H9 (cell line): ENCODE measurements at regions not wholly inside any gene's neighbourhood (a gene's known extent, or its start where the extent isn't known, plus 50 kb on each side); places are given as distances from the start of the nearest gene placed in this dataset.

ENCODE experiments used
- DNase-seq: peaks from one replicate; pipeline ENCODE4 v3.0.0-alpha.2; 2017
- H2AFZ ChIP-seq: one replicate; pipeline ENCODE4 v1.6.1; 2013; ENCODE audit warnings: mild to moderate bottlenecking, low read length, control low read depth, moderate library complexity
- H2AK5ac ChIP-seq: 2 replicates; pipeline ENCODE4 v1.6.1; 2013; ENCODE audit warnings: low read length, control low read depth, mixed read lengths; ENCODE audit not compliant: insufficient read length
- H2BK120ac ChIP-seq: one replicate; pipeline ENCODE4 v1.6.1; 2013; ENCODE audit warnings: low read depth, mild to moderate bottlenecking, low read length, control low read depth, inconsistent platforms; ENCODE audit not compliant: poor library complexity, severe bottlenecking
- H2BK12ac ChIP-seq: 2 replicates; pipeline ENCODE4 v1.6.1; 2013; ENCODE audit warnings: low read length, control low read depth, mixed read lengths, low read depth; ENCODE audit not compliant: insufficient read length
- H2BK15ac ChIP-seq: 2 replicates; pipeline ENCODE4 v1.6.1; 2013; ENCODE audit warnings: low read depth, low read length, control low read depth
- H2BK20ac ChIP-seq: one replicate; pipeline ENCODE4 v1.6.1; 2013; ENCODE audit warnings: low read depth, mild to moderate bottlenecking, low read length, control low read depth, inconsistent platforms; ENCODE audit not compliant: poor library complexity, severe bottlenecking
- H2BK5ac ChIP-seq: 2 replicates; pipeline ENCODE4 v1.6.1; 2013; ENCODE audit warnings: low read length, control low read depth, mixed read lengths; ENCODE audit not compliant: insufficient read length
- H3K14ac ChIP-seq: 2 replicates; pipeline ENCODE4 v1.6.1; 2013; ENCODE audit warnings: low read length, control low read depth; ENCODE audit not compliant: insufficient read depth
- H3K18ac ChIP-seq: 2 replicates; pipeline ENCODE4 v1.6.1; 2013; ENCODE audit warnings: low read depth, mild to moderate bottlenecking, mixed read lengths, low read length, control low read depth; ENCODE audit not compliant: insufficient read length
- H3K23ac ChIP-seq: 2 replicates; pipeline ENCODE4 v1.6.1; 2013; ENCODE audit warnings: low read length, control low read depth, mixed read lengths, low read depth; ENCODE audit not compliant: insufficient read length
- H3K23me2 ChIP-seq: 2 replicates; pipeline ENCODE4 v1.6.1; 2013; ENCODE audit warnings: low read depth, mild to moderate bottlenecking, mixed read lengths, low read length, control low read depth; ENCODE audit not compliant: insufficient read length, poor library complexity, severe bottlenecking
- H3K27ac ChIP-seq: 2 replicates; pipeline ENCODE4 v1.5.1; 2013; ENCODE audit warnings: low read length, control low read depth, mixed read lengths, low read depth; ENCODE audit not compliant: insufficient read length
- H3K27me3 ChIP-seq: 2 replicates; pipeline ENCODE4 v1.6.1; 2013; ENCODE audit warnings: low read length, control low read depth, inconsistent platforms; ENCODE audit not compliant: insufficient read depth
- H3K4ac ChIP-seq: 2 replicates; pipeline ENCODE4 v1.6.1; 2013; ENCODE audit warnings: low read depth, mild to moderate bottlenecking, control low read depth, inconsistent platforms, low read length, moderate library complexity
- H3K4me1 ChIP-seq: 2 replicates; pipeline ENCODE4 v1.6.1; 2013; ENCODE audit warnings: low read length, control low read depth, inconsistent platforms; ENCODE audit not compliant: insufficient read depth
- H3K4me2 ChIP-seq: 2 replicates; pipeline ENCODE4 v1.6.1; 2013; ENCODE audit warnings: low read length, control low read depth, mixed read lengths; ENCODE audit not compliant: insufficient read length, insufficient read depth
- H3K56ac ChIP-seq: 2 replicates; pipeline ENCODE4 v1.6.1; 2013; ENCODE audit warnings: low read depth, mild to moderate bottlenecking, mixed read lengths, low read length, control low read depth; ENCODE audit not compliant: insufficient read length
- H3K79me1 ChIP-seq: 2 replicates; pipeline ENCODE4 v1.6.1; 2013; ENCODE audit warnings: low read depth, mild to moderate bottlenecking, moderate library complexity, low read length, control low read depth, inconsistent platforms; ENCODE audit not compliant: insufficient read depth, poor library complexity, severe bottlenecking
- H3K79me2 ChIP-seq: 2 replicates; pipeline ENCODE4 v1.6.1; 2013; ENCODE audit warnings: low read length, control low read depth, inconsistent platforms; ENCODE audit not compliant: insufficient read depth
- H3K9ac ChIP-seq: 2 replicates; pipeline ENCODE4 v1.6.1; 2013; ENCODE audit warnings: low read length, control low read depth, mixed read lengths; ENCODE audit not compliant: insufficient read length; ENCODE audit errors: extremely low read depth
- H3K9me3 ChIP-seq: one replicate; pipeline ENCODE4 v1.6.1; 2013; ENCODE audit warnings: low read depth, low read length, inconsistent platforms; ENCODE audit not compliant: control insufficient read depth
- H3T11ph ChIP-seq: one replicate; pipeline ENCODE4 v1.6.1; 2013; ENCODE audit warnings: mild to moderate bottlenecking, low read length, control low read depth, inconsistent platforms
- H4K20me1 ChIP-seq: one replicate; pipeline ENCODE4 v1.6.1; 2013; ENCODE audit not compliant: control insufficient read depth, insufficient read length, insufficient read depth
- H4K5ac ChIP-seq: 2 replicates; pipeline ENCODE4 v1.6.1; 2013; ENCODE audit warnings: low read depth, mild to moderate bottlenecking, mixed read lengths, low read length, control low read depth; ENCODE audit not compliant: insufficient read length
- H4K8ac ChIP-seq: replicated peaks from 2 replicates; pipeline ENCODE4 v1.6.1; 2013; ENCODE audit warnings: low read length, control low read depth, mixed read lengths, low read depth; ENCODE audit not compliant: insufficient read length
- H4K91ac ChIP-seq: 2 replicates; pipeline ENCODE4 v1.6.1; 2013; ENCODE audit warnings: low read depth, mild to moderate bottlenecking, moderate library complexity, mixed read lengths, low read length, control low read depth; ENCODE audit not compliant: insufficient read length
- H3K27ac Mint-ChIP-seq, 3 experiments: 2 replicates in 2 of 3; 3 replicates in 1 of 3; pipeline ENCODE4 v1.8.0; 2020 to 2021; ENCODE audit warnings: mixed read lengths in 3 of 3, mild to moderate bottlenecking in 1 of 3, moderate library complexity in 1 of 3
- H3K27me3 Mint-ChIP-seq: 2 replicates; pipeline ENCODE4 v1.8.0; 2021; ENCODE audit warnings: low read depth, mild to moderate bottlenecking, moderate library complexity, mixed read lengths
- H3K36me3 Mint-ChIP-seq, 3 experiments: 2 replicates in 2 of 3; 3 replicates in 1 of 3; pipeline ENCODE4 v1.8.0; 2020 to 2021; ENCODE audit warnings: low read depth in 3 of 3, mixed read lengths in 3 of 3; ENCODE audit not compliant: insufficient read depth in 1 of 3
- H3K4me1 Mint-ChIP-seq, 2 experiments: 2 replicates each; pipeline ENCODE4 v1.8.0; 2020; ENCODE audit warnings: mixed read lengths in 2 of 2
- H3K4me3 Mint-ChIP-seq, 2 experiments: 2 replicates in 1 of 2; 3 replicates in 1 of 2; pipeline ENCODE4 v1.8.0; 2020 to 2021; ENCODE audit warnings: mild to moderate bottlenecking in 2 of 2, mixed read lengths in 2 of 2, moderate library complexity in 1 of 2
- H3K9me3 Mint-ChIP-seq, 2 experiments: 2 replicates in 1 of 2; 3 replicates in 1 of 2; pipeline ENCODE4 v1.8.0; 2020; ENCODE audit warnings: mild to moderate bottlenecking in 2 of 2, mixed read lengths in 2 of 2, moderate library complexity in 1 of 2
- WGBS: extraction: QIAGEN DNeasy Blood & Tissue Kit; methylation state at CpG from one replicate; pipeline ENCODE4 v1.1.7; 2013; ENCODE audit warnings: missing lambda C conversion rate, low lambda C conversion rate, mixed read lengths; ENCODE audit not compliant: insufficient read length; ENCODE audit errors: extremely low coverage; 5-methylcytosine and 5-hydroxymethylcytosine counted together
- TF ChIP-seq, protein P1 (sequence below): fragments of 200-600 bp; sonication (generic); conservative IDR thresholded peaks from 3 replicates; pipeline ENCODE4 v1.8.0; 2021; ENCODE audit warnings: antibody characterized with exemption, mild to moderate bottlenecking

GRCh38 chr2:62567669-62568068 lies 61.7 kb upstream of the TMEM17 start:
- no CpG with 5 or more reads among the region's 2 CpGs for WGBS

More at GRCh38 chr2:62567669-62568068, 61.7 kb upstream of the TMEM17 start:
- H3K79me2 ChIP-seq: no peaks in the 10 kb centered on the region
- peaks cover 4% of the 10 kb centered on the region; the same call in 1 of the 2 replicates for H3K27me3 ChIP-seq
- H3K9me3 ChIP-seq: no peaks in the 10 kb centered on the region
- H3K4me3 Mint-ChIP-seq: no peak overlapping the region
- no peaks in the 10 kb centered on the region for H3K79me1 ChIP-seq
- no peaks in the 10 kb centered on the region for H3K36me3 Mint-ChIP-seq
- no peak overlapping the region for H2AK5ac ChIP-seq
- H3T11ph ChIP-seq: no peak overlapping the region
- H2BK15ac ChIP-seq: no peak overlapping the region
- no peak overlapping the region for H3K27ac ChIP-seq
- H3K9ac ChIP-seq: no peak overlapping the region
- H3K27me3 Mint-ChIP-seq: peaks cover 16% of the 10 kb centered on the region
- no peak overlapping the region for H2BK120ac ChIP-seq
- H2AFZ ChIP-seq: no peak overlapping the region
- no peak overlapping the region for H2BK12ac ChIP-seq
- H4K20me1 ChIP-seq: no peaks in the 10 kb centered on the region
- H3K4ac ChIP-seq: no peak overlapping the region
- peaks cover 9% of the 10 kb centered on the region for H3K23me2 ChIP-seq
- TF ChIP-seq, protein P1, sequence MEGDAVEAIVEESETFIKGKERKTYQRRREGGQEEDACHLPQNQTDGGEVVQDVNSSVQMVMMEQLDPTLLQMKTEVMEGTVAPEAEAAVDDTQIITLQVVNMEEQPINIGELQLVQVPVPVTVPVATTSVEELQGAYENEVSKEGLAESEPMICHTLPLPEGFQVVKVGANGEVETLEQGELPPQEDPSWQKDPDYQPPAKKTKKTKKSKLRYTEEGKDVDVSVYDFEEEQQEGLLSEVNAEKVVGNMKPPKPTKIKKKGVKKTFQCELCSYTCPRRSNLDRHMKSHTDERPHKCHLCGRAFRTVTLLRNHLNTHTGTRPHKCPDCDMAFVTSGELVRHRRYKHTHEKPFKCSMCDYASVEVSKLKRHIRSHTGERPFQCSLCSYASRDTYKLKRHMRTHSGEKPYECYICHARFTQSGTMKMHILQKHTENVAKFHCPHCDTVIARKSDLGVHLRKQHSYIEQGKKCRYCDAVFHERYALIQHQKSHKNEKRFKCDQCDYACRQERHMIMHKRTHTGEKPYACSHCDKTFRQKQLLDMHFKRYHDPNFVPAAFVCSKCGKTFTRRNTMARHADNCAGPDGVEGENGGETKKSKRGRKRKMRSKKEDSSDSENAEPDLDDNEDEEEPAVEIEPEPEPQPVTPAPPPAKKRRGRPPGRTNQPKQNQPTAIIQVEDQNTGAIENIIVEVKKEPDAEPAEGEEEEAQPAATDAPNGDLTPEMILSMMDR: no peak
- H4K8ac ChIP-seq: no peak overlapping the region
- H3K4me1 Mint-ChIP-seq: peaks cover 16% of the 10 kb centered on the region in 2 experiments
- H2BK20ac ChIP-seq: no peak overlapping the region
- no peak overlapping the region for H3K27ac Mint-ChIP-seq
- no peak overlapping the region for H4K5ac ChIP-seq
- H3K4me2 ChIP-seq: no peak overlapping the region
- H3K23ac ChIP-seq: no peak overlapping the region
- H3K18ac ChIP-seq: no peak overlapping the region
- no peak overlapping the region for H3K14ac ChIP-seq
- H3K9me3 Mint-ChIP-seq: no peaks in the 10 kb centered on the region
- no peaks in the 10 kb centered on the region for H3K4me1 ChIP-seq
- DNase-seq: no peak
- no peak overlapping the region for H2BK5ac ChIP-seq
- H3K56ac ChIP-seq: no peak overlapping the region
- H4K91ac ChIP-seq: no peak overlapping the region
